ENCODE measurements at regions not wholly inside any gene's neighbourhood (a gene's known extent, or its start where the extent isn't known, plus 50 kb on each side); places are given as distances from the start of the nearest gene placed in this dataset.
A peak's percentile ranks its signal among the peaks of the same experiment; 100 is the strongest.

GRCh38 chr12:45601888-45602287 is 127.6 kb upstream of the ARID2 start:
- H3K27me3 ChIP-seq (ENCODE audit: insufficient read depth, low read length), result peaks cover 5% of the 10 kb centered on the region
- no peaks in the 10 kb centered on the region for H3K4me1 ChIP-seq (ENCODE audit: insufficient read depth, low read length)
- H3K4me3 ChIP-seq (ENCODE audit: insufficient read depth, low read length), result no peak overlapping the region
- no peaks in the 10 kb centered on the region for H3K9me3 ChIP-seq (ENCODE audit: low read depth, low read length)
- H3K27ac ChIP-seq (ENCODE audit: low read depth, low read length), result no peak overlapping the region
- H3K79me2 ChIP-seq (ENCODE audit: insufficient read depth, low read length), result no peaks in the 10 kb centered on the region
- TF ChIP-seq, protein P1, sequence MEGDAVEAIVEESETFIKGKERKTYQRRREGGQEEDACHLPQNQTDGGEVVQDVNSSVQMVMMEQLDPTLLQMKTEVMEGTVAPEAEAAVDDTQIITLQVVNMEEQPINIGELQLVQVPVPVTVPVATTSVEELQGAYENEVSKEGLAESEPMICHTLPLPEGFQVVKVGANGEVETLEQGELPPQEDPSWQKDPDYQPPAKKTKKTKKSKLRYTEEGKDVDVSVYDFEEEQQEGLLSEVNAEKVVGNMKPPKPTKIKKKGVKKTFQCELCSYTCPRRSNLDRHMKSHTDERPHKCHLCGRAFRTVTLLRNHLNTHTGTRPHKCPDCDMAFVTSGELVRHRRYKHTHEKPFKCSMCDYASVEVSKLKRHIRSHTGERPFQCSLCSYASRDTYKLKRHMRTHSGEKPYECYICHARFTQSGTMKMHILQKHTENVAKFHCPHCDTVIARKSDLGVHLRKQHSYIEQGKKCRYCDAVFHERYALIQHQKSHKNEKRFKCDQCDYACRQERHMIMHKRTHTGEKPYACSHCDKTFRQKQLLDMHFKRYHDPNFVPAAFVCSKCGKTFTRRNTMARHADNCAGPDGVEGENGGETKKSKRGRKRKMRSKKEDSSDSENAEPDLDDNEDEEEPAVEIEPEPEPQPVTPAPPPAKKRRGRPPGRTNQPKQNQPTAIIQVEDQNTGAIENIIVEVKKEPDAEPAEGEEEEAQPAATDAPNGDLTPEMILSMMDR (IDR thresholded peaks at IDR 0.05; ENCODE audit: extremely low read depth, low read depth, low read length), result no peak
- H2AFZ ChIP-seq (ENCODE audit: low read length), result no peak overlapping the region
- no peak overlapping the region for H3K4me2 ChIP-seq (ENCODE audit: insufficient read depth, low read length)
- H3K36me3 ChIP-seq (ENCODE audit: insufficient read depth, low read length), result no peaks in the 10 kb centered on the region
- no peaks in the 10 kb centered on the region for H4K20me1 ChIP-seq (ENCODE audit: insufficient read depth, low read length)
- DNase-seq (ENCODE audit: insufficient read length, low spot score, missing footprints), result no peak

GRCh38 chr12:45605624-45606023 is 123.9 kb upstream of the ARID2 start:
- H3K4me3 ChIP-seq (ENCODE audit: insufficient read depth, low read length), result no peak overlapping the region
- H3K4me2 ChIP-seq (ENCODE audit: insufficient read depth, low read length), result no peak overlapping the region
- no peaks in the 10 kb centered on the region for H3K27me3 ChIP-seq (ENCODE audit: insufficient read depth, low read length)
- no peaks in the 10 kb centered on the region for H3K4me1 ChIP-seq (ENCODE audit: insufficient read depth, low read length)
- no peaks in the 10 kb centered on the region for H4K20me1 ChIP-seq (ENCODE audit: insufficient read depth, low read length)
- DNase-seq (ENCODE audit: insufficient read length, low spot score, missing footprints), result no peak
- no peaks in the 10 kb centered on the region for H3K36me3 ChIP-seq (ENCODE audit: insufficient read depth, low read length)
- H2AFZ ChIP-seq (ENCODE audit: low read length), result no peak overlapping the region
- H3K79me2 ChIP-seq (ENCODE audit: insufficient read depth, low read length), result no peaks in the 10 kb centered on the region
- H3K27ac ChIP-seq (ENCODE audit: low read depth, low read length), result no peak overlapping the region
- TF ChIP-seq, protein P1 (IDR thresholded peaks at IDR 0.05; ENCODE audit: extremely low read depth, low read depth, low read length), result no peak
- no peaks in the 10 kb centered on the region for H3K9me3 ChIP-seq (ENCODE audit: low read depth, low read length)

DNA sequence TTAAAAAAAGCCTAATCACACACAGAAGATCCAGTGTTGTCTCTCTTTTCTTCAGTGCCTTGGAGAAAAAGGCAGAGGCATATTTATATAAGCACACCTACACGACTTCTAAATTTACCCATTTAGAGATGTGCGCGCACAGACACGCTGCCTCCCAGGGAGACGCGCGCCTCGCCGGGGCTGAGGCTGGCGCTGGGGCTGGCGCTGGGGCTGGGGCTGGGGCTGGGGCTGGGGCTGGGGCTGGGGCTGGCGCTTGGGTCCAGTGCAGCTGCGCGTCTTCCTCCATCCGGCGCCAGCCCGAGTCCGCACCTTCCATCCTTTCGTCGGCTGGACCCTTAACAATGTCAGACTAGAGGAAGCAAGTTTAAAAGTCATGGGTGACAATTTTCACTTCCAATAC is 118.4 kb upstream of the ARID2 start:
- Histone ChIP-seq H2AFZ (ENCODE audit: low read length) (peak overlapping the region; percentile 79), H3K27me3 (ENCODE audit: insufficient read depth, low read length) (no peaks in the 10 kb centered on the region), H3K9me3 (ENCODE audit: low read depth, low read length) (no peaks in the 10 kb centered on the region), H4K20me1 (ENCODE audit: insufficient read depth, low read length) (no peaks in the 10 kb centered on the region), H3K4me3 (ENCODE audit: insufficient read depth, low read length) (peak overlapping the region; percentile 58), H3K79me2 (ENCODE audit: insufficient read depth, low read length) (no peaks in the 10 kb centered on the region), H3K27ac (ENCODE audit: low read depth, low read length) (no peak overlapping the region), H3K4me2 (ENCODE audit: insufficient read depth, low read length) (peak overlapping the region; percentile 59), H3K36me3 (ENCODE audit: insufficient read depth, low read length) (no peaks in the 10 kb centered on the region), H3K4me1 (ENCODE audit: insufficient read depth, low read length) (peaks cover 16% of the 10 kb centered on the region)
- DNase-seq (ENCODE audit: insufficient read length, low spot score, missing footprints), result no peak
- TF ChIP-seq, protein P1 (IDR thresholded peaks at IDR 0.05; ENCODE audit: extremely low read depth, low read depth, low read length), result no peak

DNA sequence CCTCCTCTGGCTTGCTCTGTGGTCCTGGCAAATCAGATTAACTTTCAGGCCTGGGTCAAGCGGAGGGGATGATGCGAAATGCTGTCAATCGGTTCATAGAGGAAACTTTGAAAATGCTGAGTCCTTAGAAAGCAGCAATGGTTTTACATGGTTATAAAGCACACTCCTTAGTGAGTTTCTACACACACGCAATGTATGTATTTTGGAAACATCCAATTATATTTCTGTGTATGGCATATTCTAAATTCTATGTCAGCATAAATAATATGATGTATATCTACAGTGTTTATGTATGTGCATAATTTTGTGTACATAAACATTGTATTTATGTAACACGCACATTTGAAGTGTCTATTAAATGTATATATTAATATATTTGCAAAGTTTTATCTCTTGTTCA is 118.0 kb upstream of the ARID2 start:
- H3K4me1 ChIP-seq (ENCODE audit: insufficient read depth, low read length), result peaks cover 16% of the 10 kb centered on the region
- TF ChIP-seq, protein P1 (IDR thresholded peaks at IDR 0.05; ENCODE audit: extremely low read depth, low read depth, low read length), result no peak
- no peak overlapping the region for H3K27ac ChIP-seq (ENCODE audit: low read depth, low read length)
- H3K27me3 ChIP-seq (ENCODE audit: insufficient read depth, low read length), result no peaks in the 10 kb centered on the region
- no peak for DNase-seq (ENCODE audit: insufficient read length, low spot score, missing footprints)
- H3K4me3 ChIP-seq (ENCODE audit: insufficient read depth, low read length), result peak overlapping the region; percentile 58
- peak overlapping the region; percentile 59 for H3K4me2 ChIP-seq (ENCODE audit: insufficient read depth, low read length)
- no peaks in the 10 kb centered on the region for H3K9me3 ChIP-seq (ENCODE audit: low read depth, low read length)
- no peaks in the 10 kb centered on the region for H3K79me2 ChIP-seq (ENCODE audit: insufficient read depth, low read length)
- no peaks in the 10 kb centered on the region for H3K36me3 ChIP-seq (ENCODE audit: insufficient read depth, low read length)
- peak overlapping the region; percentile 79 for H2AFZ ChIP-seq (ENCODE audit: low read length)
- H4K20me1 ChIP-seq (ENCODE audit: insufficient read depth, low read length), result no peaks in the 10 kb centered on the region
